WTC11 (cell line): ENCODE measurements at regions not wholly inside any gene's neighbourhood (a gene's known extent, or its start where the extent isn't known, plus 50 kb on each side); places are given as distances from the start of the nearest gene placed in this dataset.

Source experiments
- CTCF ChIP-seq: fragments of 200-600 bp; IDR thresholded peaks from 2 replicates; pipeline ENCODE4 v1.8.0; 2022; ENCODE audit warnings: antibody characterized with exemption
- NR2C2 ChIP-seq: sonication (generic); formaldehyde crosslinking; IDR thresholded peaks from 2 replicates; pipeline ENCODE4 v1.8.0; 2022; ENCODE audit warnings: mild to moderate bottlenecking, missing genetic modification reagents
- ZBTB43 ChIP-seq: sonication (generic); formaldehyde crosslinking; IDR thresholded peaks from 2 replicates; pipeline ENCODE4 v1.8.1; 2023; ENCODE audit warnings: mild to moderate bottlenecking, missing genetic modification reagents

- no peak for TF ChIP-seq NR2C2 (CRISPR knock-in tag)
- no peak for TF ChIP-seq ZBTB43 (CRISPR knock-in tag)
- TF ChIP-seq CTCF, result no peak
Measured at GRCh38 chr2:126828051-126828450, 70.6 kb upstream of the TEX51 start.
